ENCODE measurements at regions not wholly inside any gene's neighbourhood (a gene's known extent, or its start where the extent isn't known, plus 50 kb on each side); places are given as distances from the start of the nearest gene placed in this dataset.

DNA sequence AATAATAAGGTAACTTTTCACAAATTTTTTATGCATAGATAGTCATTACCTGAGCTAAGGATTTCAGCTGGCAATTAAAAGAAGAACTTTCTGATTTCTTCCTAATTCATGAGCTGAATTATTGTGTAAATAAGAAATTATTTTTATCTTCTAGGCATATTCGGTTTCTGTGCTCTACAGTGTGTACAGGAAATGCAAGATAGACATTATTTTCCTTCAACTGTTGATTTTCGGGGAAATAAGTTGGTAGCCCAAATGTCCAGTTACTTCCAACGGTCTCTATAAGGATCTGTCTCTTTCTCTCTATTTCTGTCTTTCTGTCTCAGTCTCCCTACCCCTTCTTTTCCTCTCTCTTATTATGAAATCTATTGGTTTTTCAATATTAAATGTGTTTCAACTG is 137.3 kb upstream of the CLNK start:
- Histone ChIP-seq H2BK5ac (ENCODE audit: low read depth, low read length, poor library complexity, severe bottlenecking) (no peak overlapping the region), H3K9me1 (ENCODE audit: insufficient read depth, low read length) (no peaks in the 10 kb centered on the region), H3K4me2 (ENCODE audit: low read depth, low read length) (no peak overlapping the region), H4K20me1 (ENCODE audit: insufficient read depth, low read length) (no peaks in the 10 kb centered on the region), H2BK15ac (ENCODE audit: low read depth, low read length) (no peak overlapping the region), H2BK120ac (ENCODE audit: low read depth, low read length) (no peak overlapping the region), H3K14ac (replicated peaks; ENCODE audit: low read depth, low read length) (no peak overlapping the region), H3K79me1 (ENCODE audit: low read depth in 1 of 2, low read length in 2 of 2) (no peaks in the 10 kb centered on the region), H4K5ac (ENCODE audit: low read depth, low read length) (no peak overlapping the region), H3K4me1 (ENCODE audit: control insufficient read depth, insufficient read depth, low read length) (no peaks in the 10 kb centered on the region), H2AK5ac (ENCODE audit: low read depth, low read length) (no peak overlapping the region), H3K56ac (ENCODE audit: extremely low read depth, insufficient read depth, low read length) (no peak overlapping the region), H3K4me3 (ENCODE audit: insufficient read depth, low read depth, low read length) (no peak overlapping the region), H3K23ac (ENCODE audit: low read depth, low read length) (no peak overlapping the region), H4K91ac (ENCODE audit: insufficient read depth, low read depth, low read length) (no peak overlapping the region), H3K9me3 (ENCODE audit: control insufficient read depth, insufficient read depth, low read length) (no peaks in the 10 kb centered on the region), H3K36me3 (ENCODE audit: control insufficient read depth, insufficient read depth, low read length) (no peaks in the 10 kb centered on the region), H3K9ac (ENCODE audit: low read depth, low read length) (no peak overlapping the region), H3K27me3 (ENCODE audit: control insufficient read depth, insufficient read depth, low read length) (no peaks in the 10 kb centered on the region), H3K18ac (ENCODE audit: low read depth, low read length) (no peak overlapping the region), H2AFZ (replicated peaks; ENCODE audit: low read length, poor library complexity) (no peak overlapping the region), H3K27ac (ENCODE audit: insufficient read depth, low read length) (no peak overlapping the region), H2BK20ac (ENCODE audit: low read depth, low read length) (no peak overlapping the region), H4K8ac (ENCODE audit: low read depth in 2 of 2, low read length in 2 of 2) (no peak overlapping the region), H3K4ac (ENCODE audit: low read depth, low read length) (no peak overlapping the region), H2AK9ac (replicated peaks; ENCODE audit: low read depth, low read length, poor library complexity) (no peak overlapping the region)
- ATAC-seq (ENCODE audit: low read depth) (no peak), DNase-seq (no peak)
- dilution Hi-C loops (cut with HindIII; ENCODE audit: low sequenced_read_pairs, unreplicated experiment), result no loop called here
- CTCF ChIA-PET, result no interaction called here
- POLR2A ChIA-PET (ENCODE audit: unreplicated experiment), result no interaction called here
- in situ Hi-C loops (cut with MboI; ENCODE audit: low sequenced_read_pairs), result loop anchor here (25.0 kb wide), 2 partner anchors 110 to 235 kb away; no protein-coding TSS in a partner anchor
- no TSS peak for BruUV-seq (replicated peaks)
- intact Hi-C loops (cut with micrococcal nuclease), result no loop called here
- WGBS, 2 experiments (ENCODE audit: extremely low coverage in 2 of 2, insufficient read length in 1 of 2), result no CpG with 5 or more reads among the region's 3 CpGs
- TF ChIP-seq MAFK (IDR thresholded peaks at IDR 0.05; ENCODE audit: low read depth, low read length), result peak; percentile 53; the same call in 1 of the 2 replicates
- TF ChIP-seq, protein P1, sequence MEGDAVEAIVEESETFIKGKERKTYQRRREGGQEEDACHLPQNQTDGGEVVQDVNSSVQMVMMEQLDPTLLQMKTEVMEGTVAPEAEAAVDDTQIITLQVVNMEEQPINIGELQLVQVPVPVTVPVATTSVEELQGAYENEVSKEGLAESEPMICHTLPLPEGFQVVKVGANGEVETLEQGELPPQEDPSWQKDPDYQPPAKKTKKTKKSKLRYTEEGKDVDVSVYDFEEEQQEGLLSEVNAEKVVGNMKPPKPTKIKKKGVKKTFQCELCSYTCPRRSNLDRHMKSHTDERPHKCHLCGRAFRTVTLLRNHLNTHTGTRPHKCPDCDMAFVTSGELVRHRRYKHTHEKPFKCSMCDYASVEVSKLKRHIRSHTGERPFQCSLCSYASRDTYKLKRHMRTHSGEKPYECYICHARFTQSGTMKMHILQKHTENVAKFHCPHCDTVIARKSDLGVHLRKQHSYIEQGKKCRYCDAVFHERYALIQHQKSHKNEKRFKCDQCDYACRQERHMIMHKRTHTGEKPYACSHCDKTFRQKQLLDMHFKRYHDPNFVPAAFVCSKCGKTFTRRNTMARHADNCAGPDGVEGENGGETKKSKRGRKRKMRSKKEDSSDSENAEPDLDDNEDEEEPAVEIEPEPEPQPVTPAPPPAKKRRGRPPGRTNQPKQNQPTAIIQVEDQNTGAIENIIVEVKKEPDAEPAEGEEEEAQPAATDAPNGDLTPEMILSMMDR (conservative IDR thresholded peaks at IDR 0.05; ENCODE audit: low read depth, low read length), result no peak

Data from IMR-90 (cell line).